ENCODE measurements at regions not wholly inside any gene's neighbourhood (a gene's known extent, or its start where the extent isn't known, plus 50 kb on each side); places are given as distances from the start of the nearest gene placed in this dataset.

- Histone ChIP-seq H3K27me3 (replicated peaks; ENCODE audit: control insufficient read depth, insufficient read depth, low read length) (no peaks in the 10 kb centered on the region), H3K4me3 (replicated peaks; ENCODE audit: low read depth, low read length) (no peak overlapping the region), H3K36me3 (ENCODE audit: control insufficient read depth, insufficient read depth, low read length) (no peaks in the 10 kb centered on the region)
- no peak for DNase-seq (ENCODE audit: extremely low read depth, insufficient read length)
- no peak for TF ChIP-seq CTCF (IDR thresholded peaks at IDR 0.05; ENCODE audit: insufficient read depth, low read length, poor library complexity, severe bottlenecking)
These were observed 131.6 kb upstream of the SOX4 start for GRCh38 chr6:21461844-21462518.

- Histone ChIP-seq H3K27me3 (replicated peaks; ENCODE audit: control insufficient read depth, insufficient read depth, low read length) (no peaks in the 10 kb centered on the region), H3K36me3 (ENCODE audit: control insufficient read depth, insufficient read depth, low read length) (no peaks in the 10 kb centered on the region), H3K4me3 (replicated peaks; ENCODE audit: low read depth, low read length) (no peak overlapping the region)
- DNase-seq (ENCODE audit: extremely low read depth, insufficient read length), result no peak
- TF ChIP-seq CTCF (IDR thresholded peaks at IDR 0.05; ENCODE audit: insufficient read depth, low read length, poor library complexity, severe bottlenecking), result no peak
These were observed 131.1 kb upstream of the SOX4 start for GRCh38 chr6:21462519-21462852.

GRCh38 chr6:21467091-21467490 lies 126.5 kb upstream of the SOX4 start:
- DNase-seq (ENCODE audit: extremely low read depth, insufficient read length), result no peak
- Histone ChIP-seq H3K27me3 (replicated peaks; ENCODE audit: control insufficient read depth, insufficient read depth, low read length) (no peaks in the 10 kb centered on the region), H3K4me3 (replicated peaks; ENCODE audit: low read depth, low read length) (no peak overlapping the region), H3K36me3 (ENCODE audit: control insufficient read depth, insufficient read depth, low read length) (no peaks in the 10 kb centered on the region)
- no peak for TF ChIP-seq CTCF (IDR thresholded peaks at IDR 0.05; ENCODE audit: insufficient read depth, low read length, poor library complexity, severe bottlenecking)

- Histone ChIP-seq H3K27me3 (replicated peaks; ENCODE audit: control insufficient read depth, insufficient read depth, low read length) (no peaks in the 10 kb centered on the region), H3K36me3 (ENCODE audit: control insufficient read depth, insufficient read depth, low read length) (no peaks in the 10 kb centered on the region), H3K4me3 (replicated peaks; ENCODE audit: low read depth, low read length) (no peak overlapping the region)
- TF ChIP-seq CTCF (IDR thresholded peaks at IDR 0.05; ENCODE audit: insufficient read depth, low read length, poor library complexity, severe bottlenecking), result no peak
- DNase-seq (ENCODE audit: extremely low read depth, insufficient read length), result no peak
These were observed 125.1 kb upstream of the SOX4 start for GRCh38 chr6:21468461-21468860.

- H3K27me3 ChIP-seq (replicated peaks; ENCODE audit: control insufficient read depth, insufficient read depth, low read length), result no peaks in the 10 kb centered on the region
- H3K4me3 ChIP-seq (replicated peaks; ENCODE audit: low read depth, low read length), result no peak overlapping the region
- H3K36me3 ChIP-seq (ENCODE audit: control insufficient read depth, insufficient read depth, low read length), result no peaks in the 10 kb centered on the region
- TF ChIP-seq CTCF (IDR thresholded peaks at IDR 0.05; ENCODE audit: insufficient read depth, low read length, poor library complexity, severe bottlenecking), result no peak
- DNase-seq (ENCODE audit: extremely low read depth, insufficient read length), result no peak
These were observed 124.3 kb upstream of the SOX4 start for GRCh38 chr6:21469213-21469612.

- TF ChIP-seq CTCF (IDR thresholded peaks at IDR 0.05; ENCODE audit: insufficient read depth, low read length, poor library complexity, severe bottlenecking), result no peak
- Histone ChIP-seq H3K27me3 (replicated peaks; ENCODE audit: control insufficient read depth, insufficient read depth, low read length) (no peaks in the 10 kb centered on the region), H3K4me3 (replicated peaks; ENCODE audit: low read depth, low read length) (no peak overlapping the region), H3K36me3 (ENCODE audit: control insufficient read depth, insufficient read depth, low read length) (no peaks in the 10 kb centered on the region)
- DNase-seq (ENCODE audit: extremely low read depth, insufficient read length), result no peak
These were observed 117.4 kb upstream of the SOX4 start for GRCh38 chr6:21476112-21476511.
